HUES6 (cell line): ENCODE measurements at regions not wholly inside any gene's neighbourhood (a gene's known extent, or its start where the extent isn't known, plus 50 kb on each side); places are given as distances from the start of the nearest gene placed in this dataset.
"Not testable (repeated sequence)": the region's sequence is repeated elsewhere in the genome, so short reads cannot be mapped to it uniquely, and the experiment has no call there.

Source experiments
- H3K27ac ChIP-seq: 2 replicates; pipeline ENCODE4 v1.7.0; 2013; ENCODE audit warnings: low read depth, mild to moderate bottlenecking, low read length, inconsistent platforms
- H3K27me3 ChIP-seq: 2 replicates; pipeline ENCODE4 v1.6.1; 2013; ENCODE audit warnings: low read length; ENCODE audit not compliant: control insufficient read depth, insufficient read depth
- H3K36me3 ChIP-seq: 2 replicates; pipeline ENCODE4 v1.6.1; 2013; ENCODE audit warnings: low read length; ENCODE audit not compliant: control insufficient read depth, insufficient read depth
- H3K4me1 ChIP-seq: 2 replicates; pipeline ENCODE4 v1.6.1; 2013; ENCODE audit warnings: low read length; ENCODE audit not compliant: control insufficient read depth, insufficient read depth
- H3K4me3 ChIP-seq: 2 replicates; pipeline ENCODE4 v1.5.1; 2013; ENCODE audit warnings: low read depth, low read length
- H3K9ac ChIP-seq: one replicate; pipeline ENCODE4 v1.6.1; 2013; ENCODE audit warnings: mild to moderate bottlenecking, low read length
- H3K9me3 ChIP-seq: 2 replicates; pipeline ENCODE4 v1.6.1; 2013; ENCODE audit warnings: low read depth, low read length; ENCODE audit not compliant: control insufficient read depth, insufficient read depth

DNA sequence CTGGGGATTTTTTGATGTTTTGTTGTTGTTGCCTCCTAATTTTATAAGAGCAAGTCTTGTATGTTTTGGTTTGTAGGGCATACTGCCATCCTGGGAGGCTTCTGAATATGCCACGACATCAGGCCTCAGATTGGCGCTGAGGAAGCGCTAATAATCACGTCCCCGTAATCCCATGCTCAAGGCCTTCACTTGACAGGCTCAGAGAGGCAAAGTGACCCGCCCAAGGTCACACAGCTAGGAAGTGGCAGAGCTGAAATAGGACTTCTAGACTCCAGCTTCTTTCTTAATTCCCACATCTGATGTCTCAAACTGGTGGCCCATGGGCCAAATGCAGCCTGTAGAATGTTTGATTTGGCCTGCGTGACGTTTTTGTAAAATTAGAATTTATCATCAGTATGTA, 73.5 kb upstream of the PTPN1 start:
- H3K27ac ChIP-seq = no peak overlapping the region
- no peak overlapping the region for H3K4me3 ChIP-seq
- no peak overlapping the region for H3K9ac ChIP-seq
- H3K9me3 ChIP-seq = no peaks in the 10 kb centered on the region
- no peaks in the 10 kb centered on the region for H3K27me3 ChIP-seq
- no peaks in the 10 kb centered on the region for H3K36me3 ChIP-seq
- H3K4me1 ChIP-seq = peaks cover 16% of the 10 kb centered on the region

DNA sequence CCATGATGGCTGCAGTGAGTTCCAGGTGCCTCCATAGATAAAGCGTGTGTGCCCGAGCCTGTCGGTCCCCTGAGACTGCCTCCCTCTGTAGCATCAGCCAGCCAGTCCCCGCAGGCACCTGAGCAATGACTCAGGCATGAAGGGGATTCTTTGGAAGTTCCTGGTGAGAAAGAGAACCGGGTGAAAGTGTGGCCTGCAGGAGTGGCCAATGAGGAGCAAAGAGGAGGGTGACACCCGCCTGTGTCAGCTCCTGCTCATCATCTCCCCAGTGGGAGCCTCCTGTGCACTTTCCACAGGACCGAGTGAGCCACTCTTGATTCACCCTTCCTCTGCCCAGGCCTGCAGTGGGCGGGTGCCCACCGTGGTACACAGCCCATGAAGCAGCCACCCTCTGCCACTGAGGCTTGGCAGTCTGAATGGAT, 71.2 kb upstream of the PTPN1 start:
- H3K27ac ChIP-seq = no peak overlapping the region
- peaks cover 5% of the 10 kb centered on the region for H3K4me1 ChIP-seq

DNA sequence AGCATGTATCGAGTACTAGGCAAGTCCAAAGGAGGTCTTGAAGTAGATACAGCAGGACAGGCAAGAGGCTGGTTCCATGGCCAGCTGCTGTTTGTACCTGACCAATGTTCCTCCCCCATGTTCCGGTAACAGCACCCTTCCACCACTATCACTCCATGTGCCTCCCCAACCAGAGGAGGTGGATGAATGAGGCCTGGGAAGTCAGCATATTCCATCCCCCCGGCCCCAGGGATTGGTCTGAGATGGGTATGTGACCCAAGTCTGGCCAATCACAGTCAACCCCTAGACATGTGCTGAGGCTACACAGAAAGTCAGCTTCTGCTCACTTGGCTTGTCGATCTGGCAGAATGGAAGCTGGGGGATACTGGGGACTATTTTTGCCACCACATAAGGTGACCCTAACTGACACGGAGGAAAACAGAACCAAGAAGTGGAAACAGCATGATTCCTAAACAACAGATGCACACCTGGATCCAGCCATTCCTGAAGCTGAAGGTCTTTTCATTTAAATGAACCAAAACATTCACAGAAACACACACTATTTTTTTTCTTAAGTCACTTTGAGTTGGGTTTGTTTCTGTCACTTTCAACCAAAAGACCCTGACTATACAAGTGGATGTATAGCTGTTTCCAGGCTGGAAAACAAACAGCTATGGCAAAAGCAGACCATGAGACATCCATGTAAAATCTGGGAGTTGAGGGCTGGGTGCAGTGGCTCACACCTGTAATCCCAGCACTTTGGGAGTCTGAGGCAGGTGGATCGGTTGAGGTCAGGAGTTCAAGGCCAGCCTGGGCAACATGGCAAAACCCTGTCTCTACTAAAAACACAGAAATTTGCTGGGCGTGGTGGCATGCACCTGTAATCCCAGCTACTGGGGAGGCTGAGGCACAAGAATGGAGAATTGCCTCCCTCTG, 70.4 kb upstream of the PTPN1 start:
- no peaks in the 10 kb centered on the region; the same call in 1 of the 2 replicates for H3K4me1 ChIP-seq
- H3K27ac ChIP-seq = no peak overlapping the region

More for the DNA sequence above, 71.2 kb upstream of the PTPN1 start:
- Histone ChIP-seq H3K9ac (no peak overlapping the region), H3K9me3 (no peaks in the 10 kb centered on the region), H3K36me3 (no peaks in the 10 kb centered on the region), H3K27me3 (no peaks in the 10 kb centered on the region), H3K4me3 (no peak overlapping the region)

DNA sequence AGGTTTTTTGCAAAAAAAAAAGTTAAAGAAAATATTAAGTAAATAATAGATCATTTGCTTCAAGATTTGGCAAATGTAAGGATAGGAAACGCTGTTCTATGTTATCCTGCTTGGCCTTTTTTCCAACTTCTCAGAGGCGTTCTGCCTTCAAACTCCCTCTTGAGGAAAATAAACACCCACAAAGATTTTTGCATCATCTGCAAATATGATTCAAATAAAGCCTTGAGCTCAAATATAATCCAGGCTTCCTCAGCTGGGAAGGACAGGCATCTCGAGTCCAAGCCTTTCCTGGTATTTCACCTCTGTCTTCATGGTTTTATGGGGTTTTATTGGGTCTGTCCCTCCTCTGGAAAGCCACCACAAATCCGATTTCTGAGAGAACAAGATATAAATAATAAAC, 67.7 kb upstream of the PTPN1 start:
- H3K4me3 ChIP-seq = no peak overlapping the region
- no peak overlapping the region for H3K9ac ChIP-seq
- no peaks in the 10 kb centered on the region for H3K27me3 ChIP-seq
- H3K36me3 ChIP-seq = no peaks in the 10 kb centered on the region
- H3K9me3 ChIP-seq = no peaks in the 10 kb centered on the region
- H3K4me1 ChIP-seq = no peaks in the 10 kb centered on the region; the same call in 1 of the 2 replicates
- H3K27ac ChIP-seq = no peak overlapping the region

More for the DNA sequence above, 70.4 kb upstream of the PTPN1 start:
- Histone ChIP-seq H3K36me3 (no peaks in the 10 kb centered on the region), H3K4me3 (no peak overlapping the region), H3K27me3 (no peaks in the 10 kb centered on the region), H3K9me3 (no peaks in the 10 kb centered on the region), H3K9ac (no peak overlapping the region)

DNA sequence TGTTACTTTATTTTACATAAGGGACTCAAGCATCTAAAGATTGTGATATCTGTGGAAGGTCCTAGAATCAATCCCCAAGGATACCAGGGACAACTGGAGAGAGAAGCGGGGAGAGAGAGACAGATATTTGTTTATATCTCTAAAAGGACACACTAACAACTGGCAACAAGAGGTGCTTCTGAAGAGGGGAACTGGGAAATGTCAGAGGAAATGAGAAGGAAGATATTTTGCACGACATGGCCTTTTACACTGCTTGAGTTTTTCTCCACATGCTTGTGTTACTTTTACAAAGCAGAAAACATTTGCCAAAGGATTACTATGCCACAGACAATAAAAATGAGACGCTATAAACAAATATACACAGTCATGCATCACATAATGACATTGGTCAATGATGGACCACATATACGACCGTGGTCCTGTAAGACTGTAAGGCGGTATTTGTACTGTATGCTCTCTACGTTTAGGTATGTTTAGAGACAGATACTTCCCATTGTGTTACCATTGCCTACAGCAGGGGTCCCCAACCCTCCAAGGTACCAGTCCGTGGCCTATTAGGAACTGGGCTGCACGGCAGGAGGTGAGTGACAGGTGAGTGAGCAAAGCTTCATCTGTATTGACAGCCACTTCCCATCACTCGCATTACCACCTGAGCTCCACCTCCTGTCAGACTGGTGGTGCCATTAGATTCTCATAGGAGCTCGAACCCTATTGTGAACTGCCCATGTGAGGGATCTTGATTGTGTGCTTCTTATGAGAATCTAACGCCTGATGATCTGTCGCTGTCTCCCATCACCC, 64.6 kb upstream of the PTPN1 start:
- Histone ChIP-seq H3K4me3 (no peak overlapping the region), H3K27me3 (no peaks in the 10 kb centered on the region), H3K9me3 (no peaks in the 10 kb centered on the region), H3K27ac (no peak overlapping the region), H3K9ac (no peak overlapping the region), H3K4me1 (peaks cover 11% of the 10 kb centered on the region; the same call in 1 of the 2 replicates), H3K36me3 (no peaks in the 10 kb centered on the region)

DNA sequence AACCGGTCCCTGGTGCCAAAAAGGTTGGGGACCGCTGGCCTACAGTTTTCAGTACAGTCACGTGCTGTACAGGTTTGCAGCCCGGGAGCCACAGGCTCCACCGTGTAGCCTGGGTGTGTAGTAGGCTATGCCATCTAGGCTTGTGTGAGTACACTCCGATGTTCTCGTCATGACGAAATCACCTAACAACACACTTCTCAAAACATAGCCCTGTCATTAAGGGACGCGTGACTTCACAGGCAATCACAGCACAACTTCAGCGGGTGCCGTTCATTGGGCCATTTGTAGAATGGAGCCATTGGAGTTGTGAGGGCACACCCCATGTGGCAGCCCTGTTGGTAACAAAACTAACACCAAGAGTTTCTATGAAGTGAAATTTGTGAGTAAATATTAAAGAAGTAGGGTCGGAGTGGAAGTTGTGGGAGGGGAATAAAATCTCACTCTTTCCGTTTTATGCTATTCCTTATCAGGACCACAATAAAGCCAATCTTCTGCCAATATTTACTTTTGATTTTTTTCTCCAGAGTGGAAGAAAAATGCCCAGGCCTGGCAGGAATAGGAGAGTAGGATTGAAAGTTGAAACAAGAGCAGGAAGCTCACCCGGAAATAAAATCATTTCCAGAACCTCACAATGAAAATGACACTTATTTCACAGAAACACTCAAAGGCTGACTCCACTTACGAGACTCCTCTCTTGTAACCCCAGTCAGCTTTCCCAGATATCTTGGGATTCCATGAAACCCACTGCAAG, 63.7 kb upstream of the PTPN1 start:
- no peaks in the 10 kb centered on the region for H3K27me3 ChIP-seq
- no peak overlapping the region for H3K4me3 ChIP-seq
- H3K27ac ChIP-seq = no peak overlapping the region
- H3K9ac ChIP-seq = no peak overlapping the region
- H3K36me3 ChIP-seq = no peaks in the 10 kb centered on the region
- peaks cover 20% of the 10 kb centered on the region for H3K4me1 ChIP-seq
- no peaks in the 10 kb centered on the region for H3K9me3 ChIP-seq

DNA sequence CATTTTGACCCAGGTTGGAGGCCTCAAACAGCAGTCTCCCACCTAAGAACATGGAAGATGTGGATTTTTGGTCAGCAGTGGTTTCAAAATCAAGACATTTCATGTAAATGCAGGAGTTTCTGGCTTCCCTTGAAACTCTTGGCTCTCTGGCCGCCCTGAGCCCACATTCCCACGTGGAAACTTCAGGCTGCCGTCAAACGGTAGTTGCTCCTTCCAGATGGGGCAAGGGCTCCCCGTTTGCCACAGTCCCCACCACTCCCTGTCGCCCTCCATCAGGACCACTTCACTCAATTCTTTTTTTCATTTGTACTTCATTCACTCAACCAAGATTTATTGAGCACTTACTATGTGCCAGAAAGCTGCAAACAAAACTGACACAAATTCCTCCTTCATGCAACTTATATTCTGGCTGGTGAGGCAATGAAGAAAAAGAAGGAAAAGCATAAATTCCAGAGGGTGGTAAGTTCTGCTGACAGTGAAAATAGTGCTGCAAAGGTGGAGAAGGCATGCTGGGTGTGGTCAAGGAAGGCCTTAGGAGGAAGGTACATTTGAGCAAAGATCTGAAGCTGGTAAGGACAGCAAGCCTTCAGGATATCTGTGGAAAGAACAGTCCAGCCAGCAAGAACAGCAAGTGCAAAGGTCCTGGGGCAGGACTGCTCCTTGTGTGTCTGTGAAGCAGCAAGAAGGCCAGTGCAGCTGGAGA, 62.9 kb upstream of the PTPN1 start:
- Histone ChIP-seq H3K4me1 (peaks cover 23% of the 10 kb centered on the region), H3K27me3 (no peaks in the 10 kb centered on the region), H3K36me3 (no peaks in the 10 kb centered on the region), H3K9me3 (no peaks in the 10 kb centered on the region), H3K27ac (no peak overlapping the region), H3K9ac (no peak overlapping the region), H3K4me3 (no peak overlapping the region)

DNA sequence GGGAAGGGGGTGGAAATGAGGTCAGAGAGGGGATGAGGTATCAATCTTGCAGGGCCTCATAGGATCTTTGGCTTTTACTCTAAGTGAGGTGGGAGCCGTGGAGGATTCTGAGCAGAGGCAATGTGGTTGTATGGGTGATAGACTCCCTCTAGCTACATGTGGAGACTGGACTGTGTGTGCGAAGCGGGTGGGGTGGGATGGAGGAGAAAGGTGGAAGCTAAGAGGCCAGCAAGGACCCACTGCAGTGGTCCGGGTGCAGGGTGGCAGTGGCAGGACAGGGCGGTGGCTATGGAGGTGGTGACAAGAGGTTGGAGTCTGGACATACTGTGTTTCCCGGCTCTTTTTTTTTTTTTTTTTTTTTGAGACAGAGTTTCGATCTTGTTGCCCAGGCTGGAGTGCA, 62.4 kb upstream of the PTPN1 start:
- Histone ChIP-seq H3K4me1 (peaks cover 23% of the 10 kb centered on the region), H3K4me3 (no peak overlapping the region), H3K36me3 (no peaks in the 10 kb centered on the region), H3K9ac (no peak overlapping the region), H3K9me3 (no peaks in the 10 kb centered on the region), H3K27ac (no peak overlapping the region), H3K27me3 (no peaks in the 10 kb centered on the region)

DNA sequence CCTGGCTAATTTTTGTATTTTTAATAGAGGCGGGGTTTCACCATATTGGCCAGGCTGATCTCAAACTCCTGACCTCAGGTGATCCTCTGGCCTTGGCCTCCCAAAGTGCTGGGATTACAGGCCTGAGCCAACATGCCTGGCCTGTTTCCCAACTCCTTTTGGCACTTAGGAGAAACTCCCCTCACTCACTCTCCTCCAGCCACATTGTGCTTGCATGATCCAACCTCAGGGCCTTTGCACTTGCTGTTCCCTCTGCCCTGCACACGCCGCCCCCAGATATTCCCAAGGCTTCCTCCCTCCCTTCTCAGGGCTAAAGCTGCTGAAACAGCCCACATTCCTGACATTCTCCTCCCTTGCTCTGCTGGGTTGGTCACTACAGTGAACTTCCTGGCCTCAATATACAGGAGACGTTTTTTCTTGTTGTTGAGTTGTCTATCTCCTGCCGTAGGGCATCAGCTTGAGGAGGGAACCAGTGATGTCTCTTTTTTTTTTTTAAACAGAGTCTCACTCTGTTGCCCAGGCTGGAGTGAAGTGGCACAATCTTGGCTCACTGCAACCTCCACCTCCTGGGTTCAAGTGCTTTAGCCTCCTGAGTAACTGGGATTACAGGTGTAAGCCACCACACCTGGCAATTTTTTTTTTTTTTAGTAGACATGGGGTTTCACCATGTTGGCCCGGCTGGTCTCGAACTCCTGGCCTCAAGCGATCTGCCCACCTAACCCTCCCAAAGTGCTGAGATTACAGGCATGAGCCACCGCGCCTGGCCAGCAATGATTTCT, 61.4 kb upstream of the PTPN1 start:
- not testable (repeated sequence) for H3K27ac ChIP-seq, H3K36me3 ChIP-seq, H3K27me3 ChIP-seq, H3K9me3 ChIP-seq, H3K9ac ChIP-seq, H3K4me3 ChIP-seq
- peaks cover 23% of the 10 kb centered on the region for H3K4me1 ChIP-seq
